Suppressor macrophage treated with lipopolysaccharide for 1 hour (primary cell): ENCODE measurements at regions not wholly inside any gene's neighbourhood (a gene's known extent, or its start where the extent isn't known, plus 50 kb on each side); places are given as distances from the start of the nearest gene placed in this dataset.
"Not testable (repeated sequence)": the region's sequence is repeated elsewhere in the genome, so short reads cannot be mapped to it uniquely, and the experiment has no call there.

Experiments used
- DNase-seq, 3 donors: peaks; one replicate each; pipeline ENCODE4 v3.0.0-alpha.2; 2020 to 2022

- no peak for DNase-seq
Measured at GRCh38 chr10:61078542-61079275, 134.7 kb upstream of the RHOBTB1 start.

DNA sequence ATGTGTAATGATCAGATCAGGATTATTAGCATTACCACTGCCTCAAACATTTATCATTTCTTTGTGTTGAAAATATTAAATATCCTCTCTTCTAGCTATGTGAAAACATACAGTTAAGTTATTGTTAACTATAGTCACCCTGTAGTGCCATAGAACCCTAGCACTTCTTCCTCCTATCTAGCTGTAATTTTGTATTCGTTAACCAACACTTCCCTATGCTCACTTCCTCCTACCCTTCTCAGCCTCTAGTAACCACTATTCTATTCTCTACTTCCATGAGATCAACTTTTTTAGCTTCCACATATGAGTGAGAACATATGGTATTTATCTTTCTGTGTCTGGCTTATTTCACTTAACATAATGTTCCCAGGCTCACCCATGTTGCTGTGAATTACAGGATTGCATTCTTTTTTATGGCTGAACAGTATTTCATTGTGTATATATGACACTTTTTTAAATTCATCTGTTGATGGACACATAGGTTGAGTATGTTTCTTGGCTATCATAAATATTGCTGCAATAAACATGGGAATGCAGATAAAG lies 132.7 kb upstream of the RHOBTB1 start:
- DNase-seq = peak in 1 of 3 donors; percentile 18

DNA sequence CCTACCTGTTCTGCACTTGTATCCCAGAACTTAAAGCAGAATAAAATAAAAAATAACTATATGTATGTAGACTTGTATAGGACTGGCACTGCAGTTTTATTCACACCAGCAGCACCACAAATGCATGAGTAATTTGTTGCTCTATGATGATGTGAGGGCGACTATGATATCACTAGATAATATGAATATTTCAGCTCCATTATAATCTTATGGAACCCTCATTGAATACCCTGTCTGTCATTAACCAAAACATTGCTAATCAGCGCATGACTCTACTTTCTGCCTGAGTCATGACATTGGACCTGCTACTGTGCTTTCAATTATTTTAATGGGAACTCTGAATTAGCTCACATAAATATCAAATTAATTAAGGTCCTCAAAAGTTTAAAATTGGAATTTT lies 129.4 kb upstream of the RHOBTB1 start:
- no peak for DNase-seq

DNA sequence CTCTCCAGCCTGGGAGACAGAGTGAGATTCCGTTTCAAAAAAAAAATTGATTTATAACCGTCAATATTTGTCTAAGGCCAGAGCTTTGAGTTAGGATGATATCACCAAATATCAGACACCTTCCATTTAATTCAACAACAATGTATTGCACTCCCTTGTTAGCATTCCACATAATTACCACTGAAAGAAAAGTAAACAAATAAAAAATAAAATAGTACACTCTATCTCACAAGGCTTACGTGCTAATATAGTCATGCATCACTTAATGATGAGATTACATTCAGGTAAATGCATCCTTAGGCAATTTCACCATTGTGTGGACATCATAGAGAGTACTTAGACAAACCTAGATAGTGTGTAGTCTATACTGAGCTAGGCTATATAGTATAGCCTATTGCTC lies 127.6 kb upstream of the RHOBTB1 start:
- no peak for DNase-seq

DNA sequence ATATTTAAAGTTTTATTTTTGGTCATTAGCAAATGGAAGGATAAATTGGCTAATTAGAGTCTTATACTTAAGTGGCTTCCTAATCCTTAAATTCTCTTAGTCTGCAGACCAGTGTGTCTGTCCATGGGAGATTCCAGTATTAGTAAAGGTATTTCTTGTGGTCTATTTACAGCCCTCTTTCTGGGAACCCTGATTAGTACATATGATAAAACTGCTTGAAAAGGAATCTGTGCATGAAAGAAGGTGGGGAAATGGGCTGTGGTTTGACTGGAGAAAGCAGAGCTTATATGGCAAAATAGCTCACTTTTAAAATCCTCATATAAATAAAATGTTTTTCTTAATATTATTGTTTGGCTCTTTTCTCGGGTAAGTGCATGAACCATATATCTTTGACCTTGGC lies 124.5 kb upstream of the RHOBTB1 start:
- no peak for DNase-seq

GRCh38 chr10:61067671-61068336 lies 123.8 kb upstream of the RHOBTB1 start:
- no peak for DNase-seq

DNA sequence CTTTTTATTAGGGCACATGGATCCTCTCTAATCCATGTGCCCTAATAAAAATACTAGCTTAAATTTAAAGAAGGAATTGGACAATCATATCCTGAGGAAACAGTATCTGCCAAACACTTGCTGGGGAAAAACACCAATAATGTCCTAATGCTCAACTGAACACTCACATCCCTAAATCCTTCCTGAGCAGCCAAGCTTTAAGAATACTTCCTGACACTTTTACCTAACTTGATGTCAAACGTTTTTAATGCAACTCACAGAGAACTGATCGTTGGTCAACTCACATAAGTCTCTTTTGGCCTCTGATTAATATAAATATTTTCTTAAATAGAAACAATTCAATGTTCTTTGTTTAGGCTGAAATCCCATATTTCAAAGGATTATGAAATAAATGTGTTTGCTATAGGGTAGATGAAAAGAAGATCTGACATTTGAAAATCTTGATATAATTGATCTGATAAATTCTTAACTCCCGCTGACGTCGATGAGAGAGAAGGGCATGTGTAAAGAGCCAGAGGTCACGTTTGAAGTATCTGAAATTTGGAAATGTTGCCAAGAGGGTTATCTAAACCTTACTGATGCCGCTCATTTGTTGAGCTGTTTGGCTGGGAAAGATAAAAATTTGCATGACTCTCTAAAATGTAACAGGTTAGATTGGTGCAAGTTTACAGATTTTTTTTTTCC lies 122.8 kb upstream of the RHOBTB1 start:
- no peak for DNase-seq

DNA sequence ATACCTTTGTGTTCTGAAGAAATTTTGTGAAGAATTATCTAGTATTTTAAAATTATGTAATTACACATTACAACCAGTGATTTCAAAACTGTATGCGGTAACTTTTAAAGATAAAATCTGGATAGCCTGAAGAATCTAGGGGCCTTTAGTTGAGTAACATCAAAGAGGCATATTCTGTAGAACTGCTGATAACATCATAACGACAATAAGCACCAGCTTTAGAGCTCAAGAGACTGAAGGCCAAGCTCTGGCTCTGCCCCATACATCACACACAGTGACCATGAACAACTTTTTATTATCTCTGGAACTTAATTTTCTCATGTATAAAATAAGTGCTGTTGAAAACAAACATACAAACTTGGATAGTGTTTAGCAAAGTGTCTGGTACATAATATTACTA lies 121.1 kb upstream of the RHOBTB1 start:
- no peak for DNase-seq

DNA sequence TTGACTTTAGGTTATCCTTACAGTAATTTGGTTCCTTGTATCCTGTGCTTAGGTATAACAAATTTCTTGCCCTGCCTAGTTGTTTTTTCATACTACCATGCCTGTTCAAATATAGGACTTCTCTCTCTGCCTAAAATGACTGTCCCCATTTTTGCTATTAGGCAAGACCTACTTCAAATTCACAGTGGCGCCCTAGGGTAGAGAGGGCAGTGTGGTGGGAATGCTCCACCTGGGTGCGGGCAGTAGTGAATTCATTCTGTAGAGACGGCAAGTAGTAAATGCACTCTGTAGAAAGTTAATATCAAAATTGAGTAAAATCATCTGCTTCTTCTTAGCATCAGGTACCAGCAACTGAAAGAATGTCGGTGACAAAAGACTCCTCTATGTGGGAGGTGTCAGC lies 120.4 kb upstream of the RHOBTB1 start:
- DNase-seq = no peak

- DNase-seq = no peak
Measured at GRCh38 chr10:61063901-61064300, 119.9 kb upstream of the RHOBTB1 start.

DNA sequence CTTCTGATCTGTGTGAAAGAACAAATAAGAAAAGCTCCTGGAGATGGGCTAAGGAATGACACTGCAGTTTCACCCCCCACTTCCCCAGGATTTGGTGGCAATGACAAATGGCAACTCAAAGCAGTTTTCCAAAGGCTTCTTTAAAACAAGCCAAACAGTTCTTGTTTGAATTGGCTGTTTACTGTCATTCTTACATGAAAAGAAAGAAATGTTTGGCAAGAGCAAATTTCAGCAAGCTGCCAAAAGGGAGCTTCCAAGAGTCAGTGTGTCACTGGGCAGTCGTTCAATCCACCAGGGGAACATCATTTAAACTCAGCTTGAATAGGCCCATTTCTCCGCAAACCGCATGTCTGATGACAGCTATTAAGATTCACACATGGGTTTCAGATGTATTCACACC lies 119.0 kb upstream of the RHOBTB1 start:
- DNase-seq = no peak

DNA sequence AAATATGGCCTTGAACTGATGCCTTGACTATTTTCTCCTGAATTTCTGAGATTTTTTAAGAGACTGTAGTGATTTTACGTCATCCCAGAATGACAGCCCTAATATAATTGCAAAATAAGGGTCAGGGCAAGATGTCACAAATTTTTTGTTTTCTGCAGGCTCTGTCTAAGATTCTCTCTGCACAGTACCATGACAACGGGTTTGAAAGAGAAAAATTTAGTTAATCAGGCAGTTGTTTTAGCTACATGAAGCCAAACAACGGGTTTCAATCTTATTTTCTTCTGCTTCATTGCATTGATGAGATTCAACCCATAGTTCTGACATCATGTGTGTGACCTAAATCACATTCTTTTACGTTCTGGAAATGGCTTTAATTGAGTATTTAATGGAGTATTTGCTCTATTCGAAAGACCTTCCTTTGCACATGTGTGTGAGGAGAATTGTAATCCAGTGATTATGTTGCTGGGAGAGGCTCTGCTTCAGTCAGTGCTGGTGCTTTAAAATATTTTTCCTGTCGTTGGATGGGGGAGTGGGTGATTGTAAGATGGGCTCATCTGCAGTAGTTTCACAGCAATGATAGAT lies 118.0 kb upstream of the RHOBTB1 start:
- DNase-seq = no peak

- DNase-seq = no peak
Measured at GRCh38 chr10:61059636-61060035, 115.7 kb upstream of the RHOBTB1 start.

DNA sequence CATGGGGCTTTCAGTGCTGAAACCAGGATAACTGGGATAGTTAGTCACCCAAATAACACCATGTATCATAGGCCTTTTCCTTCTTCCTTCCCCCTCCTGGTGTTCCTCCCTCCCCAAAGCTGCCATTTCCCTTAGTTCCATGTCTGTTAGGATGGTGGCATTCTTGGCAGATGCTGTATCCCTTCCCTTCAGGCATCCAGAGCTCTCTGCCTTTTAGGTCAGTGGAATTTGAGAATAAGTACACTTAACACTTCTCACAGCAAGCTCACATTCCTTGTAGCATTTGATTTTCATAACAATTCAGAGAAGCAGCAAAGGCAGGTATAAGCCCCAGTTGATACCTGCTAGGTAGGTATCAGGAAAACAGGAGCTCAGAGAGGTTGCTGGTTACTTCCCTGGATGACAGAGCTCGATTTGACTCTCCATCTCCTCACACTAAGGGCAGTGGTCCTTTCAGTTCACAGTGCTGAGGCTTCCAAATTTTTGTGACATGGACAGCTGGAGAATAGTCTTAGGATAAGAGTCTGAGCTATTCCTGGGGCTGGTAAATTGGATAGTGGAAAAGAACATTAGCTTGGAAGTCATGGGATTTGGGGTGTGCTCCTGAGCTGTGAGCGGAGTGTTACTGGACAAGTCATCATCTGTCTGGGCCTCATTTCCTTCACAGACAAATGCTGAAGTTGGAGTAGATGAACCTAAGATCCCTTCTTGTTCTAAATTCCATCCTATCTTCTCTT lies 108.7 kb upstream of the RHOBTB1 start:
- DNase-seq = no peak

DNA sequence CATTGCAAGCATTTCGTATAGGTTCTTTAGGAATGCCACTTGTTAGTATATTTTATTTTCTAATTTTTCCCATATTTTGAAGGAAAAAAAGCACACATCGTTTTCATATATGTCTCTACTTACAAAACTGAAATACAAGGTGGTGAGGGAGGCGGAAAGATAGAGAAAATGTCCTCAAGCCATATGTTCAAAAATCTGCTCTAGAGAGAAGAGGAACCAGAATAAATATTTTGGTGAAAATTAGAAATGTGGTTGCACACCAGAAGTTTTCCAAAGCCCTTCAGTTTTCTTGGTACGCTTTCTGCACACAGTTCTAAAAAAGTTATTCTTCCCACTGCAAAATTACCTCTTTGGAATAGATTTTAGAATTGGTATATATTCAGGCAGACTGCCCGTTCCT lies 107.4 kb upstream of the RHOBTB1 start:
- no peak for DNase-seq

DNA sequence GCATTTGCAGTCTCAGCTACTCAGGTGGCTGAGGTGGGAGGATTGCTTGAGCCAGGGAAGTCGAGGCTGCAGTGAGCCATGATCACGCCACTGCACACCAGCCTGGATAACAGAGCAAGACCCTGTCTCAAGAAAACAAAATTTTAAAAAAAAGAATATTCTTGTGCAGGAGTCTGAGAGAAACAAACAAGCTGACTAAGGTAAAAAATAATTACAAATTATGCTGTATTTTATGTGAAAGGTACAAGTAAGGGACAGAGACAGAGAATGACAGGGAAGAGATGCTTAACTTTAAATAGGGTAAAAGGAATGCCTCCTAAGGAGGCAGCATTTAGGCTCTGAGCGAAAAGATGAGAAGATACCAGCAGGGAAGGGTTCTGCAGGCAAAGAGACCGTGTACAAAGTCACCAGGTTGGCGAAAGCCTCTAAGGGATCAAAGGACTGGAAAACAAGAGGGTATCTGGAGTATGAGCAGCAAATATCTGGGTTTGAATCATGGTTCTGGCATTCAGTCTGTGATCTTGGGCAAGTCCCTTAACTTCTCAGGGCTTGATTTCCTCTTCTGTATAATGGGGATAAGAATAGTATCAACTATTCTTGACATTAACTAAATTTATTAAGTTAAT lies 106.2 kb upstream of the RHOBTB1 start:
- DNase-seq = no peak

GRCh38 chr10:61049386-61049785 lies 105.4 kb upstream of the RHOBTB1 start:
- no peak for DNase-seq

DNA sequence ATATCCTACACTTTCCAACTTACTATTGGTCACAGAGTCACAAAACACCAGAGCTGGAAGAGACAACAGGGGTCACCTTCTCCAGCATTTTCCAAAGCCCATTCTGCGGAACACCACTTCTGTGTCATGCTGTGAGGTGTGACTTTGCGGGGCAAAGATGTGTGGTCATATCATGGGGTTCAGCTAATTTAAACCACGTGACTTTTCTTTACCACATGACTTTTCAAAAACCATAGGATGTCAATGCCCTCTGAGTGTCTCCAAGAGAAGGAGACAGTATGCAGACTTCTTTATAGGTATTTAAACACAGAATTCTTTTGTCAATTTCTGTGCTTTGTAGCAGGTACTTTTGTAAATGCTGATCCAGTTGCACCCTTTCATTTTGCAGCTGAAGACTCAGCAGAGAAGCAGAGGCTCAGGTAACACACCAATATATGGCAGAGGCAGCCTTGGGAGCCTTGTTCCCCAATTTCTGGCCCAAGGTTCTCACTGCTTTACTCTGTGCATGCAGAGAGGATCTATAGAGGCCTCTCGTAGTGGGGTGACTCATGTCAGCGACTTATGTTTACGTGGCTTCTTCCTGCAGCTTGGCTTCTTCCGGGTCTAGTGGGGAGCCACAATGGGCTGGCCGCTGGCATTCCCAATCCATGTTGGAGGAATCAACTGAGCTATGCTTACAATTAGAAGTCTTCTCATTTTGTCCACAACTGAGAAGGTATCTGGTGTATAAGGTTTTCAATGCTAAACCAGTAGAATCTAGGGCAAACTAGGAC lies 104.0 kb upstream of the RHOBTB1 start:
- DNase-seq = no peak

- DNase-seq = no peak
Measured at GRCh38 chr10:61047081-61047480, 103.1 kb upstream of the RHOBTB1 start.

DNA sequence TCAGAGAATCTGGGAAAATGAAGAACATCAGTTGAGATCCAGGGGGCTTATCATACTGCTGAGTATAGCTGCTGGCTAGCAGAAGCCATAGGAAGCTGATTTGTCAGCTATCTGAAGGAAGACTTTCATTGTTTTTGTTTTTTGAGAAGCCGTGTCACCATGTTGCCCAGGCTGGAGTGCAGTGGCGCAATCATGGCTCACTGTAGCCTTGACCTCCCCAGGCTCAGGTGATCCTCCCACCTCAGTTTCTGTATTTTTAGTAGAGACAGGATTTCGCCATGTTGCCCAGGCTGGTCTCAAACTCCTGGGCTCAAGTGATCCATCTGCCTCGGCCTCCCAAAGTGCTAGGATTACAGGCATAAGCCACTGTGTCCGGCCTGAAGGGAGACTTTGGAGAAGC lies 101.5 kb upstream of the RHOBTB1 start:
- not testable (repeated sequence) for DNase-seq

DNA sequence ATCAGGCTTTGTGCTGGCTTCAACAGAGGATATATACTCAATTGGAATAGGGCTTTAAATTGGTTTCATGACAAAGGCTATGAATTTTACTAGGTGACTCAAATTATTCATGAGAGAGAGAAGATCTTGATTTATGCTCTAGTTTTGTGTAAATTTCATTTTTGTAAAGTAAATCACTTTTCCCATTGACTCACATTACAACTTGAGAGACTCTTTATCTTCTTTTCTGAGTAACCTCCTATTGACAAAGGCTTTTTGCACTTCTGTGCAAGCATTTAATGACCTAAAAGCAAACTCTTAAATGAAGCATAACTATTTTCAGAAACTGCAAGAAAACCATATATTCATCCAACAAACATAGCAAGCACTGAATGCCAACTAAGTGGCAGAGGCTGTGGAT lies 98.5 kb upstream of the RHOBTB1 start:
- no peak for DNase-seq
